ENCODE measurements at regions not wholly inside any gene's neighbourhood (a gene's known extent, or its start where the extent isn't known, plus 50 kb on each side); places are given as distances from the start of the nearest gene placed in this dataset.

DNA sequence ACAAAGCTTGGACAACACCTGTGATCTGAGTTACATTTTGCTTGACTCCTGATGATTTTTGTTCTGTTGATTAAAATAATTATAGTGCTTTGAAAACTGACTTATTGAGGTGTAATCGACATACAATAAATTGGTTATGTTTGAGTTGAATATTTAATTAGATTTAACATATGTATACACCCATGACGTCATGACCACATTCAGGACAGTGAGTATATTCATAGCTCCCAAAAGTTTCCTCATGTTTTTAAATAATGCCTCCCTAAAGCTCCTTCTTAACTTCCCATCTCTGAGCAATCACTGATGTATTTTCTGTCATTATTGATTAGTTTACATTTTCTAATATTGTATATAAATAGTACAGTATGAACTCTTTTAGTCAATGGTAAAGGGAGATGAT, 801.2 kb downstream of the PDCD6IP start:
- DNase-seq (ENCODE audit: low spot score) (no peak), ATAC-seq (no peak)
- ChIA-PET CTCF (no interaction called here), POLR2A (no interaction called here)
- Mint-ChIP-seq H3K27ac (no peak overlapping the region), H3K36me3 (no peaks in the 10 kb centered on the region), H3K9me3 (peaks cover 13% of the 10 kb centered on the region), H3K27me3 (ENCODE audit: low read depth) (no peaks in the 10 kb centered on the region), H3K4me1 (no peaks in the 10 kb centered on the region), H3K4me3 (no peak overlapping the region)
- TF ChIP-seq, protein P1, sequence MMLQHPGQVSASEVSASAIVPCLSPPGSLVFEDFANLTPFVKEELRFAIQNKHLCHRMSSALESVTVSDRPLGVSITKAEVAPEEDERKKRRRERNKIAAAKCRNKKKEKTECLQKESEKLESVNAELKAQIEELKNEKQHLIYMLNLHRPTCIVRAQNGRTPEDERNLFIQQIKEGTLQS (CRISPR knock-in tag; conservative IDR thresholded peaks at IDR 0.05) = no peak
- TF ChIP-seq ZNF263 (CRISPR knock-in tag; IDR thresholded peaks at IDR 0.05; ENCODE audit: low read depth) (no peak), ZNF512 (CRISPR knock-in tag; IDR thresholded peaks at IDR 0.05; ENCODE audit: borderline replicate concordance) (no peak), SOX15 (CRISPR knock-in tag; IDR thresholded peaks at IDR 0.05) (no peak), ZNF396 (CRISPR knock-in tag; IDR thresholded peaks at IDR 0.05; ENCODE audit: borderline replicate concordance) (no peak), TEAD1 (CRISPR knock-in tag; IDR thresholded peaks at IDR 0.05) (no peak), ZNF219 (CRISPR knock-in tag; IDR thresholded peaks at IDR 0.05; ENCODE audit: borderline replicate concordance) (no peak), RORB (CRISPR knock-in tag; IDR thresholded peaks at IDR 0.05) (no peak)
- TF ChIP-seq, protein P2, sequence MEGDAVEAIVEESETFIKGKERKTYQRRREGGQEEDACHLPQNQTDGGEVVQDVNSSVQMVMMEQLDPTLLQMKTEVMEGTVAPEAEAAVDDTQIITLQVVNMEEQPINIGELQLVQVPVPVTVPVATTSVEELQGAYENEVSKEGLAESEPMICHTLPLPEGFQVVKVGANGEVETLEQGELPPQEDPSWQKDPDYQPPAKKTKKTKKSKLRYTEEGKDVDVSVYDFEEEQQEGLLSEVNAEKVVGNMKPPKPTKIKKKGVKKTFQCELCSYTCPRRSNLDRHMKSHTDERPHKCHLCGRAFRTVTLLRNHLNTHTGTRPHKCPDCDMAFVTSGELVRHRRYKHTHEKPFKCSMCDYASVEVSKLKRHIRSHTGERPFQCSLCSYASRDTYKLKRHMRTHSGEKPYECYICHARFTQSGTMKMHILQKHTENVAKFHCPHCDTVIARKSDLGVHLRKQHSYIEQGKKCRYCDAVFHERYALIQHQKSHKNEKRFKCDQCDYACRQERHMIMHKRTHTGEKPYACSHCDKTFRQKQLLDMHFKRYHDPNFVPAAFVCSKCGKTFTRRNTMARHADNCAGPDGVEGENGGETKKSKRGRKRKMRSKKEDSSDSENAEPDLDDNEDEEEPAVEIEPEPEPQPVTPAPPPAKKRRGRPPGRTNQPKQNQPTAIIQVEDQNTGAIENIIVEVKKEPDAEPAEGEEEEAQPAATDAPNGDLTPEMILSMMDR (IDR thresholded peaks at IDR 0.05) = no peak
- TF ChIP-seq, protein P3, sequence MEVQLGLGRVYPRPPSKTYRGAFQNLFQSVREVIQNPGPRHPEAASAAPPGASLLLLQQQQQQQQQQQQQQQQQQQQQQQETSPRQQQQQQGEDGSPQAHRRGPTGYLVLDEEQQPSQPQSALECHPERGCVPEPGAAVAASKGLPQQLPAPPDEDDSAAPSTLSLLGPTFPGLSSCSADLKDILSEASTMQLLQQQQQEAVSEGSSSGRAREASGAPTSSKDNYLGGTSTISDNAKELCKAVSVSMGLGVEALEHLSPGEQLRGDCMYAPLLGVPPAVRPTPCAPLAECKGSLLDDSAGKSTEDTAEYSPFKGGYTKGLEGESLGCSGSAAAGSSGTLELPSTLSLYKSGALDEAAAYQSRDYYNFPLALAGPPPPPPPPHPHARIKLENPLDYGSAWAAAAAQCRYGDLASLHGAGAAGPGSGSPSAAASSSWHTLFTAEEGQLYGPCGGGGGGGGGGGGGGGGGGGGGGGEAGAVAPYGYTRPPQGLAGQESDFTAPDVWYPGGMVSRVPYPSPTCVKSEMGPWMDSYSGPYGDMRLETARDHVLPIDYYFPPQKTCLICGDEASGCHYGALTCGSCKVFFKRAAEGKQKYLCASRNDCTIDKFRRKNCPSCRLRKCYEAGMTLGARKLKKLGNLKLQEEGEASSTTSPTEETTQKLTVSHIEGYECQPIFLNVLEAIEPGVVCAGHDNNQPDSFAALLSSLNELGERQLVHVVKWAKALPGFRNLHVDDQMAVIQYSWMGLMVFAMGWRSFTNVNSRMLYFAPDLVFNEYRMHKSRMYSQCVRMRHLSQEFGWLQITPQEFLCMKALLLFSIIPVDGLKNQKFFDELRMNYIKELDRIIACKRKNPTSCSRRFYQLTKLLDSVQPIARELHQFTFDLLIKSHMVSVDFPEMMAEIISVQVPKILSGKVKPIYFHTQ (CRISPR knock-in tag; IDR thresholded peaks at IDR 0.05) = no peak
- TF ChIP-seq, protein P4, sequence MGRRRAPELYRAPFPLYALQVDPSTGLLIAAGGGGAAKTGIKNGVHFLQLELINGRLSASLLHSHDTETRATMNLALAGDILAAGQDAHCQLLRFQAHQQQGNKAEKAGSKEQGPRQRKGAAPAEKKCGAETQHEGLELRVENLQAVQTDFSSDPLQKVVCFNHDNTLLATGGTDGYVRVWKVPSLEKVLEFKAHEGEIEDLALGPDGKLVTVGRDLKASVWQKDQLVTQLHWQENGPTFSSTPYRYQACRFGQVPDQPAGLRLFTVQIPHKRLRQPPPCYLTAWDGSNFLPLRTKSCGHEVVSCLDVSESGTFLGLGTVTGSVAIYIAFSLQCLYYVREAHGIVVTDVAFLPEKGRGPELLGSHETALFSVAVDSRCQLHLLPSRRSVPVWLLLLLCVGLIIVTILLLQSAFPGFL (CRISPR knock-in tag; IDR thresholded peaks at IDR 0.05; ENCODE audit: borderline replicate concordance) = no peak
- TF ChIP-seq, protein P5, sequence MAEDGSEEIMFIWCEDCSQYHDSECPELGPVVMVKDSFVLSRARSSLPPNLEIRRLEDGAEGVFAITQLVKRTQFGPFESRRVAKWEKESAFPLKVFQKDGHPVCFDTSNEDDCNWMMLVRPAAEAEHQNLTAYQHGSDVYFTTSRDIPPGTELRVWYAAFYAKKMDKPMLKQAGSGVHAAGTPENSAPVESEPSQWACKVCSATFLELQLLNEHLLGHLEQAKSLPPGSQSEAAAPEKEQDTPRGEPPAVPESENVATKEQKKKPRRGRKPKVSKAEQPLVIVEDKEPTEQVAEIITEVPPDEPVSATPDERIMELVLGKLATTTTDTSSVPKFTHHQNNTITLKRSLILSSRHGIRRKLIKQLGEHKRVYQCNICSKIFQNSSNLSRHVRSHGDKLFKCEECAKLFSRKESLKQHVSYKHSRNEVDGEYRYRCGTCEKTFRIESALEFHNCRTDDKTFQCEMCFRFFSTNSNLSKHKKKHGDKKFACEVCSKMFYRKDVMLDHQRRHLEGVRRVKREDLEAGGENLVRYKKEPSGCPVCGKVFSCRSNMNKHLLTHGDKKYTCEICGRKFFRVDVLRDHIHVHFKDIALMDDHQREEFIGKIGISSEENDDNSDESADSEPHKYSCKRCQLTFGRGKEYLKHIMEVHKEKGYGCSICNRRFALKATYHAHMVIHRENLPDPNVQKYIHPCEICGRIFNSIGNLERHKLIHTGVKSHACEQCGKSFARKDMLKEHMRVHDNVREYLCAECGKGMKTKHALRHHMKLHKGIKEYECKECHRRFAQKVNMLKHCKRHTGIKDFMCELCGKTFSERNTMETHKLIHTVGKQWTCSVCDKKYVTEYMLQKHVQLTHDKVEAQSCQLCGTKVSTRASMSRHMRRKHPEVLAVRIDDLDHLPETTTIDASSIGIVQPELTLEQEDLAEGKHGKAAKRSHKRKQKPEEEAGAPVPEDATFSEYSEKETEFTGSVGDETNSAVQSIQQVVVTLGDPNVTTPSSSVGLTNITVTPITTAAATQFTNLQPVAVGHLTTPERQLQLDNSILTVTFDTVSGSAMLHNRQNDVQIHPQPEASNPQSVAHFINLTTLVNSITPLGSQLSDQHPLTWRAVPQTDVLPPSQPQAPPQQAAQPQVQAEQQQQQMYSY (CRISPR knock-in tag; IDR thresholded peaks at IDR 0.05) = no peak

GRCh38 chr3:34619990-34620389, 821.6 kb downstream of the PDCD6IP start:
- Mint-ChIP-seq H3K4me1 (no peaks in the 10 kb centered on the region), H3K9me3 (peaks cover 24% of the 10 kb centered on the region), H3K4me3 (no peak overlapping the region), H3K27ac (no peak overlapping the region), H3K27me3 (ENCODE audit: low read depth) (no peaks in the 10 kb centered on the region), H3K36me3 (no peaks in the 10 kb centered on the region; the same call in 1 of the 2 replicates)
- ATAC-seq (peak; percentile 88), DNase-seq (ENCODE audit: low spot score) (no peak)
- ChIA-PET CTCF (interaction anchor here (1.9 kb wide), 1 partner anchor 64 kb away, joined by 19 read pairs; no protein-coding TSS in a partner anchor), POLR2A (no interaction called here)
- no peak for TF ChIP-seq EMX1 (CRISPR knock-in tag; IDR thresholded peaks at IDR 0.05)
- TF ChIP-seq MXD4 (CRISPR knock-in tag; IDR thresholded peaks at IDR 0.05; ENCODE audit: borderline replicate concordance) = no peak
- TF ChIP-seq PRRX2 (CRISPR knock-in tag; IDR thresholded peaks at IDR 0.05) = no peak
- no peak for TF ChIP-seq AFF4 (CRISPR knock-in tag; IDR thresholded peaks at IDR 0.05; ENCODE audit: borderline replicate concordance)
- TF ChIP-seq ZNF512 (CRISPR knock-in tag; IDR thresholded peaks at IDR 0.05; ENCODE audit: borderline replicate concordance) = no peak
- TF ChIP-seq CREM (CRISPR knock-in tag; IDR thresholded peaks at IDR 0.05) = no peak
- TF ChIP-seq FOXK1 (CRISPR knock-in tag; IDR thresholded peaks at IDR 0.05) = no peak
- no peak for TF ChIP-seq SOX15 (CRISPR knock-in tag; IDR thresholded peaks at IDR 0.05)

Measured in WTC11 (cell line).